Lower lobe of right lung (tissue), 2 donors: ENCODE measurements at regions not wholly inside any gene's neighbourhood (a gene's known extent, or its start where the extent isn't known, plus 50 kb on each side); places are given as distances from the start of the nearest gene placed in this dataset.

Experiments
- ATAC-seq, 2 donors: fragments of 200-7000 bp; cut with Tn5 transposase; one replicate each; pipeline ENCODE4 v1.9.1; 2020 to 2022; ENCODE audit warnings: mild to moderate bottlenecking in 2 of 2, moderate library complexity in 2 of 2
- DNase-seq: peaks from one replicate; pipeline ENCODE4 v3.0.0-alpha.2; 2020
- H3K27ac ChIP-seq: fragments of 200-600 bp; one replicate; pipeline ENCODE4 v1.8.0; 2022
- H3K27me3 ChIP-seq: fragments of 200-600 bp; one replicate; pipeline ENCODE4 v1.8.0; 2022; ENCODE audit warnings: low read depth
- H3K36me3 ChIP-seq: fragments of 200-600 bp; one replicate; pipeline ENCODE4 v1.8.0; 2022; ENCODE audit warnings: mild to moderate bottlenecking
- H3K4me1 ChIP-seq: fragments of 200-600 bp; one replicate; pipeline ENCODE4 v1.8.0; 2022
- H3K4me3 ChIP-seq: fragments of 200-600 bp; one replicate; pipeline ENCODE4 v1.8.0; 2022; ENCODE audit warnings: mild to moderate bottlenecking
- H3K9me3 ChIP-seq: fragments of 200-600 bp; one replicate; pipeline ENCODE4 v1.8.0; 2022
- CTCF ChIP-seq: fragments of 200-600 bp; IDR thresholded peaks from one replicate; pipeline ENCODE4 v1.8.0; 2022; ENCODE audit warnings: antibody characterized with exemption, mild to moderate bottlenecking
- intact Hi-C: fragments of 100-400 bp; cut with DNase I; formaldehyde crosslinking; loops from one replicate; pipeline ENCODE4 v1.11.0; 2022
- donor health status: DM: no; HTN: yes; CAD: no; lungs with severe emphysema.

- Histone ChIP-seq H3K36me3 (no peaks in the 10 kb centered on the region), H3K27ac (no peak overlapping the region), H3K4me1 (no peaks in the 10 kb centered on the region), H3K9me3 (no peaks in the 10 kb centered on the region), H3K4me3 (no peak overlapping the region), H3K27me3 (no peaks in the 10 kb centered on the region)
- ATAC-seq (no peak), DNase-seq (no peak)
- no peak for TF ChIP-seq CTCF
- intact Hi-C loops, result no loop called here
These were observed 112.5 kb upstream of the CREB1 start for GRCh38 chr2:207417301-207417718.

DNA sequence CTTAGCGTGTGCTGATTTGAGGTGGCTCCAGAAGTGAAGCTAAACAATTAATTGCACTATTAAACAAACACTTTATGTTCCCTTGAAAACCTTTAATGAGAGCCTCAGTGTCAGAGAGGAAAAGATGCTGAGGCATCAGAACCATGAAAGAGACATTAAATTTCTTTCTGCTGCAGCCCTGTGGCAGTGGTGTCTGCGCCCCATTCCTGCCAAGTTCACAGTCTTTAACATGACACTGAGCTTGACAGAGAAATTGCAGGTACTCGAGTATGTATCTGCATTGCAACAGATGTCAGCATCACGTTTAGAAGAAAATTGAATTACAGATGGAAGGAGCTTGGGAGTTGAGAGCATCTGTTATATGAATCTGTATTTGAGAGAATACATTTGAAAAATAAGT lies 111.3 kb upstream of the CREB1 start:
- intact Hi-C loops, result no loop called here
- no peak overlapping the region for H3K4me3 ChIP-seq
- no peak for DNase-seq
- H3K9me3 ChIP-seq, result no peaks in the 10 kb centered on the region
- H3K27me3 ChIP-seq, result no peaks in the 10 kb centered on the region
- ATAC-seq, result no peak
- no peak for TF ChIP-seq CTCF
- H3K27ac ChIP-seq, result no peak overlapping the region
- H3K4me1 ChIP-seq, result no peaks in the 10 kb centered on the region
- no peaks in the 10 kb centered on the region for H3K36me3 ChIP-seq

DNA sequence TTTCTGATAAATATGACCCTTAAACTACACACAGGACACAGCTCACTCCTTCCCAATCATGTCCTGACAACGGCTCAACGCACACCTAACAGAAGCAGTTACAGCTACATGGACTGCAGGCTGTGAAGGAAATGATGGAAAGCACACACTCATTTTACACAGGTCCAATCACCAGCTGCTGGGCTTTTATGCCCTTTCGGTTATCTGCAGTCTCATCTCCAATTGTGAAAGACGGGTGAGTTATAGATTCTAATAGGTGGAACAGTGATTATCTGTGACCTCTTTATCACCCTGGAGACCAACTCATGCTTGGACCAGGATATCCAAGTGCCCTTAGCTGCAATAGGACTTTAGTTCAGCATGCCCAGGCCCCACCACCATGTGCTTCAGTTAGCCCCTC lies 110.4 kb upstream of the CREB1 start:
- no peaks in the 10 kb centered on the region for H3K36me3 ChIP-seq
- no peak for TF ChIP-seq CTCF
- no peak for DNase-seq
- no peak overlapping the region for H3K4me3 ChIP-seq
- no peaks in the 10 kb centered on the region for H3K27me3 ChIP-seq
- intact Hi-C loops, result no loop called here
- ATAC-seq, result no peak
- H3K4me1 ChIP-seq, result no peaks in the 10 kb centered on the region
- no peak overlapping the region for H3K27ac ChIP-seq
- H3K9me3 ChIP-seq, result no peaks in the 10 kb centered on the region

DNA sequence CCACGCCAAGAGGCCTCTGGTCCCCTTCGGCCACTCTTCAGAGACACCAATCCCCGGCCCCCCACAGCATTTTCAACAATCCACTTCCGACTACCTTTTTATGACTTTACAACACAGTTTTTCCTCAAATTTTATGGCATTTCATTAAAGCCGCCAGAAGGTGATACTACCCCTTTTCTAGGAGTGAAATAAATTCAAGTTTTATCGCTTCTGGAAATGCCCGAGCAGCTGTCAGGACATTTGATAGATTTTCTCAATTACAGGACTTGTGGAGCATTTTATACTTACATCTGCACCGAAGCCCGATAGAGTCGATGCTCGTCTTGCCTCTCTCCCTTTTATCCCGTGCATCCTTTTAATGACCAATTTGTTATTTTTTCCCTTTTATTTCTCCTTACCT lies 108.1 kb upstream of the CREB1 start:
- H3K27me3 ChIP-seq, result no peaks in the 10 kb centered on the region
- H3K4me3 ChIP-seq, result no peak overlapping the region
- H3K4me1 ChIP-seq, result no peaks in the 10 kb centered on the region
- no peaks in the 10 kb centered on the region for H3K9me3 ChIP-seq
- no peaks in the 10 kb centered on the region for H3K36me3 ChIP-seq
- H3K27ac ChIP-seq, result no peak overlapping the region
- no peak for TF ChIP-seq CTCF
- DNase-seq (no peak), ATAC-seq (no peak)
- intact Hi-C loops, result no loop called here

DNA sequence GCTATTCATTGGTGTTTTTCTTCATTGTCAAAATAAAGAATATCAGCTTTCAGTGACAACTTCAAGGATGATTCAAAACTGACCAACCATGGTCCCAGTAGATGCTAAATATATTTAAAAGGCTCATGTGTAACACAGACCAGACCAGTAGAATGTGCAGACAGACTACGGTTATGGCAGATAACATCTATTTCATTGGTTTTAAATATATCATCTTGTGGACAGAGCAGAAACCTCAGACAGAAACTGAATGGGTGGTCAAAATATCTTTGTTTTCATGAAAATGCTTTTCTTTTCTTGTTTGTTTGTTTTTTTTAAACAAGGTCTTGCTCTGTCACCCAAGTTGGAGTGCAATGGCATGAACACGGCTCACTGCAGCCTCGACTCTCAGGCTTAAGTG lies 107.4 kb upstream of the CREB1 start:
- no peak for TF ChIP-seq CTCF

GRCh38 chr2:207423886-207424285 lies 105.9 kb upstream of the CREB1 start:
- ATAC-seq, result no peak
- intact Hi-C loops, result no loop called here
- Histone ChIP-seq H3K4me3 (no peak overlapping the region), H3K27ac (no peak overlapping the region), H3K27me3 (no peaks in the 10 kb centered on the region), H3K9me3 (no peaks in the 10 kb centered on the region), H3K36me3 (no peaks in the 10 kb centered on the region), H3K4me1 (no peaks in the 10 kb centered on the region)
- no peak for TF ChIP-seq CTCF
- DNase-seq, result no peak

More for the DNA sequence above, 107.4 kb upstream of the CREB1 start:
- intact Hi-C loops, result no loop called here
- no peaks in the 10 kb centered on the region for H3K9me3 ChIP-seq
- no peak for ATAC-seq
- no peaks in the 10 kb centered on the region for H3K36me3 ChIP-seq
- DNase-seq, result no peak
- H3K27me3 ChIP-seq, result no peaks in the 10 kb centered on the region
- H3K4me1 ChIP-seq, result no peaks in the 10 kb centered on the region
- no peak overlapping the region for H3K27ac ChIP-seq
- H3K4me3 ChIP-seq, result no peak overlapping the region
